ENCODE measurements at regions not wholly inside any gene's neighbourhood (a gene's known extent, or its start where the extent isn't known, plus 50 kb on each side); places are given as distances from the start of the nearest gene placed in this dataset.

DNA sequence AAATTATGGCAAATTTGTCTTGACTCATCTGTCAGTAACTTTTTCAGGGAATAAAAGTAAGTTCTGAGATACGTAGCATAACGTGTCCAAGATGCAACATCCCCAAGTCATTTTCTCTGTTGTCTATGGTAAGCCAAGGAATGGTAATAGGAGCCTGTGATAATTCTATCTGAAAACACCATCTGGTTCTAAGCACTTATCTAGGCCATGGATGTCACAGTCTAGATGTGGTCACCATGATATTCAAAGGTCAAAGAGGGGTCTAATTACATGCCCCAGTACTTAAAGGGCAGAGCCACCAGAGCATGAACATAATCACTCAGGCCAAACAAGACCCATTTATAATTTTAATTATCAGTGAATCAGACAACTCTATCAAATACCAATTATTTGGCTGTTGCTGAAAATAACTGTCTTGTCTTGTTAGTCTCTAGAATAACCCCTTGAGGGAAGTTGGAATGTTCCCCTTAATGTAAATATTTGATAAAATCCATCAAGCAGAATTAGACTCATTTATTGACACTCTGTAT is 225.1 kb upstream of the MPPED2 start:
- 88 to 90% methylated on average over 2 of the region's 2 CpGs for WGBS, 2 donors
- H3K9me3 ChIP-seq = no peaks in the 10 kb centered on the region
- intact Hi-C loops (cut with DNase I) = no loop called here
- no peaks in the 10 kb centered on the region for H3K27me3 ChIP-seq
- TF ChIP-seq, protein P1, sequence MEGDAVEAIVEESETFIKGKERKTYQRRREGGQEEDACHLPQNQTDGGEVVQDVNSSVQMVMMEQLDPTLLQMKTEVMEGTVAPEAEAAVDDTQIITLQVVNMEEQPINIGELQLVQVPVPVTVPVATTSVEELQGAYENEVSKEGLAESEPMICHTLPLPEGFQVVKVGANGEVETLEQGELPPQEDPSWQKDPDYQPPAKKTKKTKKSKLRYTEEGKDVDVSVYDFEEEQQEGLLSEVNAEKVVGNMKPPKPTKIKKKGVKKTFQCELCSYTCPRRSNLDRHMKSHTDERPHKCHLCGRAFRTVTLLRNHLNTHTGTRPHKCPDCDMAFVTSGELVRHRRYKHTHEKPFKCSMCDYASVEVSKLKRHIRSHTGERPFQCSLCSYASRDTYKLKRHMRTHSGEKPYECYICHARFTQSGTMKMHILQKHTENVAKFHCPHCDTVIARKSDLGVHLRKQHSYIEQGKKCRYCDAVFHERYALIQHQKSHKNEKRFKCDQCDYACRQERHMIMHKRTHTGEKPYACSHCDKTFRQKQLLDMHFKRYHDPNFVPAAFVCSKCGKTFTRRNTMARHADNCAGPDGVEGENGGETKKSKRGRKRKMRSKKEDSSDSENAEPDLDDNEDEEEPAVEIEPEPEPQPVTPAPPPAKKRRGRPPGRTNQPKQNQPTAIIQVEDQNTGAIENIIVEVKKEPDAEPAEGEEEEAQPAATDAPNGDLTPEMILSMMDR (IDR thresholded peaks at IDR 0.05) = no peak
- TF ChIP-seq POLR2A (IDR thresholded peaks at IDR 0.05) = no peak
- no peak for DNase-seq
- H3K4me3 ChIP-seq = no peak overlapping the region
- H3K36me3 ChIP-seq = no peaks in the 10 kb centered on the region
- H3K27ac ChIP-seq = no peak overlapping the region
- no peaks in the 10 kb centered on the region for H3K4me1 ChIP-seq

DNA sequence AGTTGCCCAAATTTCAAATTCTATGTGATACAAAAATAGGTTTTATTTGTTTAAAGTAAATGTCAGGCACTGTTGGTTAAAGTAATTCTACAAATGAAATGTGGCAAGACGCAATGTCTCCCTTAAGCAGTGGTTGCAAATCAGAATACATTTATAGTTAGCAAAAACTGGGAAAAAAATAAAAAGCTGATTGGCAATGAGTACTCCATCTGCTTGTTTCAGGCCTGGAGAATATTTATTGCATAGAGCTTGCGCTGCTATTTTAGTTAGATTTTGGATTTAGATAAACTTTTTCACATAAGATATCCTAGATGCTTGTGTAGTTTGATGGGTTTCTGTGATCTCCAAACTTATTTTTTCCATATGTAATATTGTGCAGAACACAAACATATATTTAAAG is 224.0 kb upstream of the MPPED2 start:
- Histone ChIP-seq H3K27ac (no peak overlapping the region), H3K9me3 (no peaks in the 10 kb centered on the region), H3K4me1 (no peaks in the 10 kb centered on the region), H3K4me3 (no peak overlapping the region), H3K27me3 (no peaks in the 10 kb centered on the region), H3K36me3 (no peaks in the 10 kb centered on the region)
- no peak for DNase-seq
- TF ChIP-seq, protein P1 (IDR thresholded peaks at IDR 0.05) = no peak
- TF ChIP-seq POLR2A (IDR thresholded peaks at IDR 0.05) = no peak
- intact Hi-C loops (cut with DNase I) = no loop called here
- WGBS, 2 donors = 86 to 92% methylated on average over 2 of the region's 2 CpGs

DNA sequence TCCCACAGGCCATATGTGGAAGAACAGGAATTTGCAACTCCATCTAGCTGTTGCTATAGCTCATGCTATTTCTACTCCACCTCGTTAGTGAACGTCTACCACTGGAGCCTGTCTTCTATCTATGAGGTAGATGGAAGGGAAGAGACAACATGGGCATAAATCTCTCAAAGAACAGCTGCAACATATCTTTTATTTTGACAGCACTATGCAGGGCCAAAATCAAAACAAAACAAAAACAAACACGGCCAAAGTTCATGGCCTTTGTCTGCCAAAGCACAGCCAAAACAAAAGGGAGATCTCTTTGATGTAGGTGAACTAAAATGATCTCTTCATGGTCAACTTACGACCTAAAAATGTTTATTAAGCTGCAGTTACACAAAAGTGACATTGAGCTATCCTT is 215.2 kb upstream of the MPPED2 start:
- H3K36me3 ChIP-seq = no peaks in the 10 kb centered on the region
- no peaks in the 10 kb centered on the region for H3K27me3 ChIP-seq
- no peaks in the 10 kb centered on the region for H3K4me1 ChIP-seq
- intact Hi-C loops (cut with DNase I) = no loop called here
- 20 to 24% methylated on average over 4 of the region's 4 CpGs for WGBS, 2 donors
- no peak overlapping the region for H3K27ac ChIP-seq
- H3K9me3 ChIP-seq = no peaks in the 10 kb centered on the region
- TF ChIP-seq, protein P1 (IDR thresholded peaks at IDR 0.05) = no peak
- no peak for TF ChIP-seq POLR2A (IDR thresholded peaks at IDR 0.05)
- H3K4me3 ChIP-seq = no peak overlapping the region
- no peak for DNase-seq

DNA sequence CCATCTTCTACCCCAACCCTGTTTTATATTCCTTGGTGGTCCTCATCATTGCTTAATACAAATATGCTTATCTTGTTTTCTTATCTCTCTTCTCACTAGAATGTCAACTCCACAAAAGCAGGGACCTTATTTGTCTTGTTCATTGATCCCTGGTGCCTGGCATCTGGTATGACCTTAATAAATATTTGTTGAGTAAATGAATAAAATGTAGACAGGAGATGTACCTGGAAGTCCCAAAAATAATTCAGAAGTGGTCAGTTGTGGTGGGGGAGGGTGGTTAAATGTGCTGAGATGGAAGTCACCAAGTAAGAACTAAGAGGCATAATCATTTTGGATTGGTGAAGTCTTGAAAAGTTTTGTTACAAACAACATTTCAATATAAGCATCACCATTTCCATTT is 214.8 kb upstream of the MPPED2 start:
- no peaks in the 10 kb centered on the region for H3K9me3 ChIP-seq
- no peak for DNase-seq
- no peaks in the 10 kb centered on the region for H3K27me3 ChIP-seq
- H3K27ac ChIP-seq = no peak overlapping the region
- intact Hi-C loops (cut with DNase I) = no loop called here
- no peaks in the 10 kb centered on the region for H3K4me1 ChIP-seq
- TF ChIP-seq POLR2A (IDR thresholded peaks at IDR 0.05) = no peak
- TF ChIP-seq, protein P1 (IDR thresholded peaks at IDR 0.05) = no peak
- no peak overlapping the region for H3K4me3 ChIP-seq
- H3K36me3 ChIP-seq = no peaks in the 10 kb centered on the region

DNA sequence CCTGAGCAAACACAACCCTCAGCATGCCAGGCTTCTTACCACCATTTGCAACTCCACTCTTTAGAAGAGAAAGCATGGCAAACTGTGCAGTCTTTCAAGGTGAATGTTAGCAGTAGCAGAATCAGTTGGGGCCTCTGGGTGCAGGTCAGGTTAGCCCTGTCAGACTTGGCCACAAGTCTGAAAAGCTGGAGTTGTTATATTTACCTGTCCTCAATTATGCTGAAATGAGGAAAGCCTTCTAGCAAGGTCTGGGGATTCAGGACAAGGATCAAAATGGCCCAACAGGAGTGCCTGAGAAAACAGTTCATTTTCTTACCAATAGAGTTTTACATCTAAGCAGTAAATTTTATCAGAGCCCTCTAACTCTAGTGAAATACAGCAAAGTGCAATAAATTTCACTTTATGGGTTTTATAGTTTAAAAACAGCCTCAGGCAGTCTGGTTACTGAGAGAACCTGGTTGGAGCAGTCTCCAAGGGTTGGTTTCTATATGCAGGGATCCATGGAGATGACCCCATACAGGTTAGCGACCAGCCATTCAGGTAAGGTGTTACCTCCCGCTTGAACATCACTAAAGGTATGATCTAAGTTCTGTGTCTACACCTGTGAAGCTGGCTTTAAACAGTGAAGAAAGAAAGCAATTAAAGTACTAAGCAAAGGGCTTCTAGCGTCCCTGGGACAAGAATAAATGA is 212.5 kb upstream of the MPPED2 start:
- H3K36me3 ChIP-seq = no peaks in the 10 kb centered on the region
- DNase-seq = no peak
- no peak for TF ChIP-seq POLR2A (IDR thresholded peaks at IDR 0.05)
- intact Hi-C loops (cut with DNase I) = no loop called here
- H3K4me3 ChIP-seq = no peak overlapping the region
- H3K27ac ChIP-seq = no peak overlapping the region
- H3K9me3 ChIP-seq = no peaks in the 10 kb centered on the region
- H3K4me1 ChIP-seq = no peaks in the 10 kb centered on the region
- WGBS, 2 donors = 74 to 77% methylated on average over 3 of the region's 3 CpGs
- no peaks in the 10 kb centered on the region for H3K27me3 ChIP-seq

DNA sequence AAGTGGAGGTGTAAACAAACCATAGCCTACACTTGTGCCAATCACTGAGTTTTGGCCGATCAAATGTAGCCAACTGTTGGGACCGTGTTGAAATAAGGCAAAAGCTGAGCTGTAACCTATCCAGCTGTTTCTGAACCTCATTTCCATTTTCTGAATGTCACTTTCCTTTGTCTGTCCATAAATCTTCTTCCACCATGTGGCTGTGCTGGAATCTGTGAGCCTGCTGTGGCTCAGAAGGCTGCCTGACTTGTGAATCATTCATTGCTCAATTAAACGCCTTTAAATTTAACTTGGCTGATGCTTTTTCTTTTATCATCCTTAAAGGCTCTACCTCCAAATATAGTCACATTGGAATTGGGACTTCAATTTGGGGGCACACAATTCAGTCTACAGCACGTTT is 203.1 kb upstream of the MPPED2 start:
- Histone ChIP-seq H3K27ac (no peak overlapping the region), H3K4me1 (peaks cover 0 to 5% (median 0%) of the 10 kb centered on the region in 3 donors), H3K4me3 (no peak overlapping the region), H3K9me3 (no peaks in the 10 kb centered on the region), H3K36me3 (no peaks in the 10 kb centered on the region), H3K27me3 (no peaks in the 10 kb centered on the region)
- no peak for DNase-seq
- WGBS, 2 donors = 58 to 59% methylated on average over 4 of the region's 4 CpGs
- intact Hi-C loops (cut with DNase I) = no loop called here
- no peak for TF ChIP-seq POLR2A (IDR thresholded peaks at IDR 0.05)
- TF ChIP-seq, protein P1 (IDR thresholded peaks at IDR 0.05) = no peak
